ENCODE measurements at regions not wholly inside any gene's neighbourhood (a gene's known extent, or its start where the extent isn't known, plus 50 kb on each side); places are given as distances from the start of the nearest gene placed in this dataset.

DNA sequence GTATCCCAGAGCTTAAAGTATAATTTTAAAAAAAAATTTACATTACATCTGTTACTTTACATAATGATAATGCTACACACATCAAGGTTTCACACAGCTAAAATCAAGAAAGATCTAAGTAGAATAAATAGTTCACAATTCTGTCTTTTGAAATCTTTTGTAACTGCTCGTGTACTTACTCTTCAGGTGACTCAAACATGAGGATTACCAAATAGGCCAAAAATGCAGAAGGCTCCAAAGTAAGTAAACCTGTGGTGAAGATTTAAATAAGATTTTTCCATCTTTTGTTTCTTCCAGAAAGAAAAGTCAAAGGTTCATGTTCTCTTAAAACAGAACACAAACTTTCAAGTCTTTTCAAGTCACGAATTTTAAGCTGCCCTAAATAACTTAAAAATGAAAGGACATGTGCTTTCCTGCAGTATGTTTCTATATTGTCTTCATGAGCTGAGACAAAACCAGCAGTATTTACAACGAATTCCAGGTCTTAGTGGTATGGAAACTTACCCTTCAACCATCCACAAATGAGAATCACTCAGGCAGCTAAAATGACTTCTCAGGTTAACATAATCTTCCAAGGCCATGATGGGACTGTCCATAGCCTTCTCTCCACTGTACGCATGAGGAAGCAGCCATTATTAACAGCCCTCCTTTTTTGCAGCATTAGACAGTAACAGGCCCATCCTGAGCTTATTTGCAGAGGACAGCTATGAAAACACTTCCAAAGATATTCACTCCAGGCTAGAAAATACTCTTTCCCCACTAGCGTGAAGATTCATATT is 172.8 kb upstream of the EDNRA start:
- H3K27ac ChIP-seq (ENCODE audit: low read length) = no peak overlapping the region
- H3K4me3 ChIP-seq (ENCODE audit: low read length in 2 of 2) = no peak overlapping the region
- H3K9me3 ChIP-seq (ENCODE audit: control insufficient read depth in 2 of 2, low read length in 2 of 2) = no peaks in the 10 kb centered on the region
- H3K27me3 ChIP-seq (ENCODE audit: control insufficient read depth in 1 of 2, insufficient read depth in 2 of 2, low read length in 2 of 2) = no peaks in the 10 kb centered on the region
- no peaks in the 10 kb centered on the region for H3K4me1 ChIP-seq (ENCODE audit: control insufficient read depth, insufficient read depth, low read length)
- H3K36me3 ChIP-seq (ENCODE audit: control insufficient read depth in 2 of 2, insufficient read depth in 2 of 2, low read length in 2 of 2) = no peaks in the 10 kb centered on the region
- no peak overlapping the region for H3K9ac ChIP-seq (ENCODE audit: low read length in 2 of 2)

DNA sequence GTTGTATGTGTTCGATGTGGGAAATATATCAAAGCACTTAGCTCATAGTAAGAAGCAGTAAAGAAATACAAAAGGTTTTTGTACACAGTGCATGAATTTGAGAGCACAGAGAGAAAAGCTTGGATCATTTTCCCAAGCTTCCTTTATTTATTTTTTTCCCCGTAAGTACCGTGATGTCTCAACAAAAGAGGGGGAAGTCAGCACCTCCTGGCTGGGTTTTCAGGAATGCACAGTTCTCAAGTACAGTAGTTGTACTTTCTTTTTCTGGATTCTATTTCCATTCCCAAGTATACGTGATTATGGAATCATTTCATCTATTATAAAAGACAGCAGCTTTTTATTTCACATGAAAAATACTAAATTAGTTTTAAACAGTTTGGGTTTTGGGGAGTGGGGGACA is 171.5 kb upstream of the EDNRA start:
- Histone ChIP-seq H3K36me3 (ENCODE audit: control insufficient read depth in 2 of 2, insufficient read depth in 2 of 2, low read length in 2 of 2) (no peaks in the 10 kb centered on the region), H3K4me1 (ENCODE audit: control insufficient read depth, insufficient read depth, low read length) (no peaks in the 10 kb centered on the region), H3K27me3 (ENCODE audit: control insufficient read depth in 1 of 2, insufficient read depth in 2 of 2, low read length in 2 of 2) (no peaks in the 10 kb centered on the region), H3K27ac (ENCODE audit: low read length) (no peak overlapping the region), H3K4me3 (ENCODE audit: low read length in 2 of 2) (no peak overlapping the region), H3K9me3 (ENCODE audit: control insufficient read depth in 2 of 2, low read length in 2 of 2) (no peaks in the 10 kb centered on the region), H3K9ac (ENCODE audit: low read length in 2 of 2) (no peak overlapping the region)

DNA sequence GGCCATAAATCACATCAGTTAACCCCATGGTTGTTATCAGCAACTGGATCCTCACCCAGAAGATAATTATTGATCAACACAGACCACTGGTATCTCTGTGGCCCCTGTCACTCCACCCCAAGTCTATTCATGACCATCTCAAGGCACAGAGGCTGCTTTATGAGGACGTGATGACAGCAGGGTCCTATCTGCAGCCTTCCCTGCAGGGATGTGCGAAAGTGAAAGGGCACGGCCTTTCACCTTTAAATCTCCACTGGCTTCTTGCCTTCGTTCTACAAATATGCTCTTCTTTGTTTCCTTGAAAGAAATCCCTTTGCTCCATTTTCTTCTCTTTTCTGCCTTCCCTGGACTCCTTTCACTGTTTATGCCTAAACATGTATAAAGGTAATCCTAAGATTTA is 170.6 kb upstream of the EDNRA start:
- Histone ChIP-seq H3K27me3 (ENCODE audit: control insufficient read depth in 1 of 2, insufficient read depth in 2 of 2, low read length in 2 of 2) (no peaks in the 10 kb centered on the region), H3K27ac (ENCODE audit: low read length) (no peak overlapping the region), H3K4me1 (ENCODE audit: control insufficient read depth, insufficient read depth, low read length) (no peaks in the 10 kb centered on the region), H3K9me3 (ENCODE audit: control insufficient read depth in 2 of 2, low read length in 2 of 2) (no peaks in the 10 kb centered on the region), H3K36me3 (ENCODE audit: control insufficient read depth in 2 of 2, insufficient read depth in 2 of 2, low read length in 2 of 2) (no peaks in the 10 kb centered on the region), H3K9ac (ENCODE audit: low read length in 2 of 2) (no peak overlapping the region), H3K4me3 (ENCODE audit: low read length in 2 of 2) (no peak overlapping the region)

DNA sequence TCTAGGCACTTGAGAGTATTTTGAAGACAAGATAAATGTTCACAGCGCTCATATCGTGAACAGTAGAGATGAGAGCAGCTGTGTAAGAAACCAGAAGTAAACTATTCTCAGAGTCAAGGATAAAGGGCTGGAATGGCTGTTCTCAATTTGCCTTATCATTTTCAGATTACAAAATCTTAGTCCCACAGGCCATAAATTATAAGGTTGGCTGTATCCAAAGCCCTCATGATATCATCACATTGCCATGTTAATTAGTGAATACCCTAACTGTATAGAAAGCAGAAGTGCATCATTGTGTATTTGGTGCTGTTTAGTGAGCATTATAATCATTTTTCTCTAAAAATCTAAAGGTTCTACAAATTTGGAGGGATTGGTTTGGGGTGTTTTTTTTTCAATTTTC is 168.9 kb upstream of the EDNRA start:
- H3K27me3 ChIP-seq (ENCODE audit: control insufficient read depth in 1 of 2, insufficient read depth in 2 of 2, low read length in 2 of 2) = no peaks in the 10 kb centered on the region
- no peaks in the 10 kb centered on the region for H3K4me1 ChIP-seq (ENCODE audit: control insufficient read depth, insufficient read depth, low read length)
- H3K9ac ChIP-seq (ENCODE audit: low read length in 2 of 2) = no peak overlapping the region
- no peaks in the 10 kb centered on the region for H3K9me3 ChIP-seq (ENCODE audit: control insufficient read depth in 2 of 2, low read length in 2 of 2)
- H3K27ac ChIP-seq (ENCODE audit: low read length) = no peak overlapping the region
- no peaks in the 10 kb centered on the region for H3K36me3 ChIP-seq (ENCODE audit: control insufficient read depth in 2 of 2, insufficient read depth in 2 of 2, low read length in 2 of 2)
- H3K4me3 ChIP-seq (ENCODE audit: low read length in 2 of 2) = no peak overlapping the region

DNA sequence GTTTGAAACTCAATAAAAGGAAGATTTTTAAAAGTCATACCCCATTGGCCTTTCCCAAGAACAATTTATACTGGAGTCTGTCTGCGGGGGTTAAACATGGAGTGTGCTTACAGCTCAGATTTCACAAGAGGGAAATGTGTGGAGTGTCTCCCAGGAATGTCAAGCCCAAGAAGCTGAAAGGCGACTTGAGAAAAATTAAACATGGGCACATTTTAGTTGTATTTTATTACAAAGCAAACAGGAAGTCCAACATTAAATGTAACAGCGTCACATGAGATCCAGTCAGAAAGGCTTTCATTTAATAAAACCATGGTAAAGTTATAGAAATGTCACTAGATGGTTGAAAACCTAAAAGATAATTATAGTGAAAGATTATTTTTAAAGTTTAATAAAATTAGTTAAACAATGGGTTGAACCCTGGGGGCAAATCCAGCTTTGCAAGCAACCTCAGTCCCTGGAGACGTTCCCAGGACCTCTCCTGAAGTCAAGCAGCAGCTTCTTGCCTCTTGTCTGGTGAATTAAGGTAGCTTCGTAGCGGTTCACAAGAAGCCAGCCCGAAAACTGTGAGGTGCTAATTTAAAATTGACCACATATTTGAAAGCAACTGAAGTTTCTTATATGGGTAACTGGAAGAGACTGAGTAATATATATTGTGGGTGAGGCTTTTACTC is 168.4 kb upstream of the EDNRA start:
- H3K4me1 ChIP-seq (ENCODE audit: control insufficient read depth, insufficient read depth, low read length) = no peaks in the 10 kb centered on the region
- no peaks in the 10 kb centered on the region for H3K36me3 ChIP-seq (ENCODE audit: control insufficient read depth in 2 of 2, insufficient read depth in 2 of 2, low read length in 2 of 2)
- H3K27ac ChIP-seq (ENCODE audit: low read length) = no peak overlapping the region
- H3K27me3 ChIP-seq (ENCODE audit: control insufficient read depth in 1 of 2, insufficient read depth in 2 of 2, low read length in 2 of 2) = no peaks in the 10 kb centered on the region
- H3K9me3 ChIP-seq (ENCODE audit: control insufficient read depth in 2 of 2, low read length in 2 of 2) = no peaks in the 10 kb centered on the region
- H3K9ac ChIP-seq (ENCODE audit: low read length in 2 of 2) = no peak overlapping the region
- no peak overlapping the region for H3K4me3 ChIP-seq (ENCODE audit: low read length in 2 of 2)

DNA sequence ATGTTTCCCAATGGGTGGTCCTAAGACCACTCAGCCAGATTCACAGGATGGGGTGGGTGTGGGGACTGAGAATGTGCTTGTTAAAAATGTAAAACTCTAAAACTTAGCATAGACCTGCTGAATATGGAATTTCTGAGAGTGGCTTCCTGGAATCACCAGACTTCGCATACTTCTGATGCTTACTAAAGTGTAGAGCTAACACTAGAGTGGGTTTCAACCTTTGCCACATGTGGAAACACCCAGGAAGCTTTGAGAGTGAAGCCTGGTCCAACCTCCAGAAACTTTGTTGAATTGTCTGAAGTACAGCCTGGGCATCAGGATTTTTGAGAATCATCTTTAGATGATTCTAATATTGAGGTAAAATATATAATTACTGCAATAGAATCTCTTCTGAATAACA is 167.8 kb upstream of the EDNRA start:
- H3K9me3 ChIP-seq (ENCODE audit: control insufficient read depth in 2 of 2, low read length in 2 of 2) = no peaks in the 10 kb centered on the region
- H3K9ac ChIP-seq (ENCODE audit: low read length in 2 of 2) = no peak overlapping the region
- H3K36me3 ChIP-seq (ENCODE audit: control insufficient read depth in 2 of 2, insufficient read depth in 2 of 2, low read length in 2 of 2) = no peaks in the 10 kb centered on the region
- H3K27ac ChIP-seq (ENCODE audit: low read length) = no peak overlapping the region
- no peaks in the 10 kb centered on the region for H3K4me1 ChIP-seq (ENCODE audit: control insufficient read depth, insufficient read depth, low read length)
- no peak overlapping the region for H3K4me3 ChIP-seq (ENCODE audit: low read length in 2 of 2)
- no peaks in the 10 kb centered on the region for H3K27me3 ChIP-seq (ENCODE audit: control insufficient read depth in 1 of 2, insufficient read depth in 2 of 2, low read length in 2 of 2)

DNA sequence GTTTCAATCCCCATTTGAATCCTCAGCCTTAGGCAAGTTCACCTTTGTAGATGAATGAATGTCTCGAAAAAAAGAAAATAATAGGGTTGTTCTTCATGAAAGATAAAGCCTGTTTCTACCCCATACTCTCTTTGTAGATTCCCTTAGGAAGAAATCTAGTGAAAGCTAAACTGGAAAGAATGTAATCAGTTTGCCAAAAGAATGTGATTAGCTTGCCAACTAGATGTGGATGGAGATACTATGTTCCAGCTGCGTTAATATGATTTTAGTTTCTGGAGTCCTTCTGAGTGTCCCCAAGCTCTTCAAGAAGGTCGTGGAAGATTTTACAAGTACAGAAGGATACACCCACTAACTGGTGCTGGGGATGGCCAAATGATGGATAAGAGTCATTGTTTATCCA is 162.3 kb upstream of the EDNRA start:
- Histone ChIP-seq H3K4me3 (ENCODE audit: low read length in 2 of 2) (no peak overlapping the region), H3K36me3 (ENCODE audit: control insufficient read depth in 2 of 2, insufficient read depth in 2 of 2, low read length in 2 of 2) (no peaks in the 10 kb centered on the region), H3K9me3 (ENCODE audit: control insufficient read depth in 2 of 2, low read length in 2 of 2) (no peaks in the 10 kb centered on the region), H3K27ac (ENCODE audit: low read length) (no peak overlapping the region), H3K9ac (ENCODE audit: low read length in 2 of 2) (no peak overlapping the region), H3K27me3 (ENCODE audit: control insufficient read depth in 1 of 2, insufficient read depth in 2 of 2, low read length in 2 of 2) (no peaks in the 10 kb centered on the region), H3K4me1 (ENCODE audit: control insufficient read depth, insufficient read depth, low read length) (no peaks in the 10 kb centered on the region)

DNA sequence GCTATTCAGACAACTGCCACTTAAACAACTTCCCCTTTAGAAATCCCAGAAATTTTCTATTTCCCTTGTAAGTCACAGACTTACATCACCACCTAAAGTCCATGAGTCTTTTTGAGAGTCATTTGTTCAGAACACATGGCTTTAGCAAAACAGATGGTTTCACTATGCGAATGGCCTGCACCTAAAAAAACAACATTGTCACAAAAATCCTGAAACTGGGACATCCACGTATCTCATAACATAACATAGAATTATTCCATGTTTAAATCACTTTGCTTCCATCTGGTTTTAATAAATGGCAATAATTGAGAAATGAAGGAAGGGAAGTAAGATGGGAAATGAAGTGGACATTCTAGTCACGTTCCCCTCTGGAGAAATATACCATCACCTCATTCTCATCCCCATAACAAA is 155.3 kb upstream of the EDNRA start:
- Histone ChIP-seq H3K4me1 (ENCODE audit: control insufficient read depth, insufficient read depth, low read length) (no peaks in the 10 kb centered on the region), H3K9me3 (ENCODE audit: control insufficient read depth in 2 of 2, low read length in 2 of 2) (no peaks in the 10 kb centered on the region), H3K36me3 (ENCODE audit: control insufficient read depth in 2 of 2, insufficient read depth in 2 of 2, low read length in 2 of 2) (no peaks in the 10 kb centered on the region), H3K9ac (ENCODE audit: low read length in 2 of 2) (no peak overlapping the region), H3K27me3 (ENCODE audit: control insufficient read depth in 1 of 2, insufficient read depth in 2 of 2, low read length in 2 of 2) (no peaks in the 10 kb centered on the region), H3K4me3 (ENCODE audit: low read length in 2 of 2) (no peak overlapping the region), H3K27ac (ENCODE audit: low read length) (no peak overlapping the region)

DNA sequence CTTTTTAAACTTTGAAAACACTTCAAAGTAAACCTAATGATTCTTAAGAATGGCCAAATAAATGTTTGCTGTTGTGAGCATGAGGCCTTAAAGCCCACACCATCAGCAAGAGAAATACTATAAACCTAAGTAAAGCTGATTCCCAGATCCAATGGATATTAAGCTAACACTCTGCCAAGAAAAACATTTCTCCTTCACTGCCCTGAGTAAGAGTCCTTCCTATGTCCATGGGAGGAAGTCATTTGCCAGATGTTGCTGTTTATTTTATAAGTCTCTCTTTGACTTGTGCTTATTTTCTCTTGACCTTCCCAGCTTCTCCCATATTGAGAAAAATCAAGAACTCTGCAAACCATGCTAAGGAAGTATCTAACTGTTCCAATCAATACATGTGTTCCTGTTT is 154.3 kb upstream of the EDNRA start:
- Histone ChIP-seq H3K4me1 (ENCODE audit: control insufficient read depth, insufficient read depth, low read length) (no peaks in the 10 kb centered on the region), H3K36me3 (ENCODE audit: control insufficient read depth in 2 of 2, insufficient read depth in 2 of 2, low read length in 2 of 2) (no peaks in the 10 kb centered on the region), H3K27ac (ENCODE audit: low read length) (no peak overlapping the region), H3K9ac (ENCODE audit: low read length in 2 of 2) (no peak overlapping the region), H3K4me3 (ENCODE audit: low read length in 2 of 2) (no peak overlapping the region), H3K9me3 (ENCODE audit: control insufficient read depth in 2 of 2, low read length in 2 of 2) (no peaks in the 10 kb centered on the region), H3K27me3 (ENCODE audit: control insufficient read depth in 1 of 2, insufficient read depth in 2 of 2, low read length in 2 of 2) (no peaks in the 10 kb centered on the region)

DNA sequence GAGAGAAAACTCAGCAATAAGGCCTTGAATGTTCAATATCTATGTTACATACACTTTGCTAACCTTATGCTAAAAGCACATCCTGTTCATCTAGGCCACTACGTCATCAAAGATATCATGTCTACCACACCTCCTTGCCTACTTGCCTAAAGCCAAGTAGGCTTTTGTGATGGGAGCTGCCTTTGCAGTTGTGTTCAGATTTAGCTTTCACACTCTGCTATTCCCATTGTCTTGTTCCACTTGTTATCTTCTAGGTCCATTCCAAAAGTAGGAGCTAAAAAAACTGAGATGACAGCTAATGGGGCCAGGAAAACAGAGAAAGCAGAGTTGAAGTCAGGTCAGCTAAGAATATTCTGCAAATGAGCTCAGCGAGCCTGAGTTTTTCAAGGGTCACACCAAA is 153.6 kb upstream of the EDNRA start:
- Histone ChIP-seq H3K4me1 (ENCODE audit: control insufficient read depth, insufficient read depth, low read length) (no peaks in the 10 kb centered on the region), H3K4me3 (ENCODE audit: low read length in 2 of 2) (no peak overlapping the region), H3K9me3 (ENCODE audit: control insufficient read depth in 2 of 2, low read length in 2 of 2) (no peaks in the 10 kb centered on the region), H3K36me3 (ENCODE audit: control insufficient read depth in 2 of 2, insufficient read depth in 2 of 2, low read length in 2 of 2) (no peaks in the 10 kb centered on the region), H3K27ac (ENCODE audit: low read length) (no peak overlapping the region), H3K9ac (ENCODE audit: low read length in 2 of 2) (no peak overlapping the region), H3K27me3 (ENCODE audit: control insufficient read depth in 1 of 2, insufficient read depth in 2 of 2, low read length in 2 of 2) (no peaks in the 10 kb centered on the region)

DNA sequence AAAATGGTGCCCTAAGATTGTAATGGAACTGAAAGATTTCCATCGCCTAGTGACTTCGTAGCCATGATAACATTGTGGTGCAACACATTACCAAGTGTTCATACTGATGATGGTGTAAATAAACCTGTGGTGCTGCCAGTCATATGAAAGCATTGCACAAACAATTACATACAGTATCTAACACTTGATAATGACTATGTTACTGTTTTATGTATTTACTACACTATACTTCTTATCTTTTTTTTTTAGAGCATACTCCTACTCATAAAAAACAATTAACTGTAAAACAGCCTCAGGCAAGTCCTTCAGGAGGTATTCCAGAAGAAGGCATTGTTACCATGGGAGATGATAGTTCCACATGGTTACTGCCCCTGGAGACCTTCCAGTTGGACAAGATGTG is 152.7 kb upstream of the EDNRA start:
- Histone ChIP-seq H3K36me3 (ENCODE audit: control insufficient read depth in 2 of 2, insufficient read depth in 2 of 2, low read length in 2 of 2) (no peaks in the 10 kb centered on the region), H3K27ac (ENCODE audit: low read length) (no peak overlapping the region), H3K4me3 (ENCODE audit: low read length in 2 of 2) (no peak overlapping the region), H3K9me3 (ENCODE audit: control insufficient read depth in 2 of 2, low read length in 2 of 2) (no peaks in the 10 kb centered on the region), H3K9ac (ENCODE audit: low read length in 2 of 2) (no peak overlapping the region), H3K27me3 (ENCODE audit: control insufficient read depth in 1 of 2, insufficient read depth in 2 of 2, low read length in 2 of 2) (no peaks in the 10 kb centered on the region), H3K4me1 (ENCODE audit: control insufficient read depth, insufficient read depth, low read length) (no peaks in the 10 kb centered on the region)

All from stomach smooth muscle (tissue), 2 donors.